ENCODE measurements at regions not wholly inside any gene's neighbourhood (a gene's known extent, or its start where the extent isn't known, plus 50 kb on each side); places are given as distances from the start of the nearest gene placed in this dataset.
A peak's percentile ranks its signal among the peaks of the same experiment; 100 is the strongest.

DNA sequence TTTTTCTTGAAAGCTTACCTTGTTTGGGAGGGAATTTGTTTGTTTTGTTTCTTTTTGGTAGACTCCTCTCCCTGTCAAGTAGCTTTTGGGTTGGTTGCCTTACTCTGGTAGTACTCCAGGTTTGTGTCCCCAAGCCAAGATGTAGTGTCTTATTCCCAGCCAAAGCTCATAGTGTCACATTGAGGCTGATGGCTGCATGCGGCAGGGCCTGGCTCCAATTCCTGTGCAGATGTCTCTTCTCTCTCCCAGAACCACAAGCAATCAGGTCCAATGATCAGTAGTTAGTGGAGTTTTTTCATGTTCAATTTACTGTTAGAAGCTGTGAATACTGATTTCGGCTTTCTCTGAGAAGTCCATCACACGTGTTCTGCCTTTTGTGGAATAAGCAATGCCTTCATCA is 221.1 kb upstream of the THBS1 start:
- H3K4me1 ChIP-seq: peaks cover 0 to 11% (median 1%) of the 10 kb centered on the region in 4 donors
- H3K27me3 ChIP-seq: no peaks in the 10 kb centered on the region
- H3K27ac ChIP-seq: no peak overlapping the region
- no peak for ATAC-seq (ENCODE audit: low FRiP score in 2 of 2)
- no peak for DNase-seq
- no peak overlapping the region for H3K4me3 ChIP-seq
- TF ChIP-seq EP300 (IDR thresholded peaks at IDR 0.05) (no peak), POLR2AphosphoS5 (IDR thresholded peaks at IDR 0.05) (no peak), POLR2A (IDR thresholded peaks at IDR 0.05) (no peak)
- TF ChIP-seq, protein P1, sequence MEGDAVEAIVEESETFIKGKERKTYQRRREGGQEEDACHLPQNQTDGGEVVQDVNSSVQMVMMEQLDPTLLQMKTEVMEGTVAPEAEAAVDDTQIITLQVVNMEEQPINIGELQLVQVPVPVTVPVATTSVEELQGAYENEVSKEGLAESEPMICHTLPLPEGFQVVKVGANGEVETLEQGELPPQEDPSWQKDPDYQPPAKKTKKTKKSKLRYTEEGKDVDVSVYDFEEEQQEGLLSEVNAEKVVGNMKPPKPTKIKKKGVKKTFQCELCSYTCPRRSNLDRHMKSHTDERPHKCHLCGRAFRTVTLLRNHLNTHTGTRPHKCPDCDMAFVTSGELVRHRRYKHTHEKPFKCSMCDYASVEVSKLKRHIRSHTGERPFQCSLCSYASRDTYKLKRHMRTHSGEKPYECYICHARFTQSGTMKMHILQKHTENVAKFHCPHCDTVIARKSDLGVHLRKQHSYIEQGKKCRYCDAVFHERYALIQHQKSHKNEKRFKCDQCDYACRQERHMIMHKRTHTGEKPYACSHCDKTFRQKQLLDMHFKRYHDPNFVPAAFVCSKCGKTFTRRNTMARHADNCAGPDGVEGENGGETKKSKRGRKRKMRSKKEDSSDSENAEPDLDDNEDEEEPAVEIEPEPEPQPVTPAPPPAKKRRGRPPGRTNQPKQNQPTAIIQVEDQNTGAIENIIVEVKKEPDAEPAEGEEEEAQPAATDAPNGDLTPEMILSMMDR (IDR thresholded peaks at IDR 0.05): no peak
- H3K36me3 ChIP-seq: no peaks in the 10 kb centered on the region
- H3K9me3 ChIP-seq: no peaks in the 10 kb centered on the region
- 65 to 77% methylated on average over 3 of the region's 3 CpGs for WGBS, 2 donors

DNA sequence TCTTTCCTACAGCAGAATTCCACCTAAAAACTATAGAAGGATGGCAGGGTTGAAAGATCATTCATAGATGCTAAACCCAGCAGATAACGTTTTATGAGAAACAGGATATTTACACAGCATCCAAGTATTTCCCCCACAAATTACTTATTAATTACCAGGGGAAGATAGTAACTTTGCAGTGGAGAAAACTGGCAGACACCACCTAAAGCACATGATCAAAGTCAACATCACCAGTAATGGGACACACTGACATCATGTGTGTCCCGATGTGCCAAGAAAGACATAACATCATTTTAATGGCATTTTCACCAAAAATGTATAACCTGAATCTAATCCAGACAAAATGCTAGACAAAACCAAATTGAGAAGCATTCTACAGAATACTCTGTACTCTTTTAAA is 220.4 kb upstream of the THBS1 start:
- TF ChIP-seq, protein P1 (IDR thresholded peaks at IDR 0.05): no peak
- TF ChIP-seq EP300 (IDR thresholded peaks at IDR 0.05) (no peak), POLR2AphosphoS5 (IDR thresholded peaks at IDR 0.05) (no peak), POLR2A (IDR thresholded peaks at IDR 0.05) (no peak)
- no peak for DNase-seq
- Histone ChIP-seq H3K4me3 (no peak overlapping the region), H3K27ac (no peak overlapping the region), H3K27me3 (no peaks in the 10 kb centered on the region), H3K36me3 (no peaks in the 10 kb centered on the region), H3K9me3 (no peaks in the 10 kb centered on the region), H3K4me1 (peaks cover 0 to 11% (median 1%) of the 10 kb centered on the region in 4 donors)
- 69 to 78% methylated on average over 2 of the region's 2 CpGs for WGBS, 2 donors
- peak in 1 of 2 donors; percentile 21 for ATAC-seq (ENCODE audit: low FRiP score in 2 of 2)

DNA sequence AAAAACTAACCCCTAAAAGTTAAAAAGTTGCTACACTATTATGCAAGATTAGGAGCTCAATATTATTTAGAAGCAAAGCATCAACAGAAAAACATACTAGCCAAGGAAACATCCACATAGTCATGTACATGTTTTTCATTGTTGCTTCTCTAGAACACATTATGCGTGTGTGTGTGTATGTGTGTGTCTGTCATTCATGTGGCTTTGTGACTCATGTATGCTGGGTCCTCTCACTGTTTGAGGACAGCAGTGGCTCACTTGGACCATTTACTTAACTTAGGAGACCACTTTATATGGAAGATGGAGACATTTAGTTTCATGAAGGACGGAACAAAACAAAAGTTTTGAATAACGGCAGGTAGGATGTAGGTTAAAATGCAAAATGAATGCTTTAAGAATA is 219.4 kb upstream of the THBS1 start:
- TF ChIP-seq EP300 (IDR thresholded peaks at IDR 0.05) (no peak), POLR2AphosphoS5 (IDR thresholded peaks at IDR 0.05) (no peak), POLR2A (IDR thresholded peaks at IDR 0.05) (no peak)
- TF ChIP-seq, protein P1 (IDR thresholded peaks at IDR 0.05): no peak
- H3K27me3 ChIP-seq: no peaks in the 10 kb centered on the region
- H3K27ac ChIP-seq: no peak overlapping the region
- no peak for ATAC-seq (ENCODE audit: low FRiP score in 2 of 2)
- H3K36me3 ChIP-seq: no peaks in the 10 kb centered on the region
- peaks cover 0 to 11% (median 1%) of the 10 kb centered on the region in 4 donors for H3K4me1 ChIP-seq
- WGBS, 2 donors: 96 to 98% methylated on average over 3 of the region's 3 CpGs
- no peak for DNase-seq
- H3K4me3 ChIP-seq: no peak overlapping the region
- no peaks in the 10 kb centered on the region for H3K9me3 ChIP-seq

DNA sequence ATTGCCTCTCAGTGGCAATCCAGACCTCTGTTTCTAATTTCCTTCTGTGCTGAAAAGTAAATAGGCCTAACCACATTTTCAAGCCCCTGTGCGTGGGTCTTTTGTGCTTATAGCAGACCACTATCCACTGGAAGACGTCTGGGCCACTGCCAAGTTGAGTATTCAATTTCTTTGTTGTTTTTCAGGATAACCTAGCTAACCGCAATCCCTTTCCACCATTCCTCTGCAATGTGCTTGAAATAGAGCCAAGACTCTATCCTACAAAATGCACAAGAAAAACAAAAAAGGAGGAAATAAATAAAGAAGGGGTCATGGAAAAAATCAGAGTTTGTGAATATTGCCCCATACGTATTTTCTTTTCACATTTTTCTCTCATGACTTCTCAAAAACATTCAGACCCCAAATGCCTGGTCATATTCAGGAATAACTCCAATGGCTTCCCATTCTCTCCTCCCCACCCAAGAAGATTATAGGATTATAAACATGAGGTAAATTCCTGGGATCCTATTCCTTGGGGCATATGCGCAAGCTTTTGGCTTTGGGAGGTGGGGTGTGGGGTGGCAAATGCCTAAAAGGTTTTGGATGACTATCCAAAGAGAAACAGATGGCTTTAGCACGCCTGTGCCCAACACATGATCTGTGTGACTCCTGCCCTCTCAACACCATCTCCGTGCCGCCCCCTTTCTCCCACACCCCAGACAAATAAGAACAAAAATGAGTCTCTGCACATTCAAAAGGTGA is 217.9 kb upstream of the THBS1 start:
- no peak for DNase-seq
- TF ChIP-seq POLR2AphosphoS5 (IDR thresholded peaks at IDR 0.05) (no peak), EP300 (IDR thresholded peaks at IDR 0.05) (no peak), POLR2A (IDR thresholded peaks at IDR 0.05) (no peak)
- TF ChIP-seq, protein P1 (IDR thresholded peaks at IDR 0.05): no peak
- peaks cover 0 to 6% (median 0%) of the 10 kb centered on the region in 4 donors for H3K4me1 ChIP-seq
- ATAC-seq (ENCODE audit: low FRiP score in 2 of 2): no peak
- H3K27ac ChIP-seq: no peak overlapping the region
- H3K36me3 ChIP-seq: no peaks in the 10 kb centered on the region
- H3K4me3 ChIP-seq: no peak overlapping the region
- WGBS, 2 donors: 85% methylated on average over 8 of the region's 8 CpGs
- no peaks in the 10 kb centered on the region for H3K9me3 ChIP-seq
- H3K27me3 ChIP-seq: no peaks in the 10 kb centered on the region
